ENCODE measurements at regions not wholly inside any gene's neighbourhood (a gene's known extent, or its start where the extent isn't known, plus 50 kb on each side); places are given as distances from the start of the nearest gene placed in this dataset.
A peak's percentile ranks its signal among the peaks of the same experiment; 100 is the strongest.

GRCh38 chr2:118349365-118349764, 261.1 kb downstream of the INSIG2 start:
- Mint-ChIP-seq H3K4me3 (no peak overlapping the region), H3K27me3 (peaks cover 13% of the 10 kb centered on the region), H3K27ac (no peak overlapping the region), H3K9me3 (no peaks in the 10 kb centered on the region), H3K36me3 (no peaks in the 10 kb centered on the region), H3K4me1 (no peaks in the 10 kb centered on the region)

- H3K36me3 Mint-ChIP-seq = no peaks in the 10 kb centered on the region
- H3K27ac Mint-ChIP-seq = no peak overlapping the region
- no peaks in the 10 kb centered on the region for H3K4me1 Mint-ChIP-seq
- H3K9me3 Mint-ChIP-seq = no peaks in the 10 kb centered on the region
- peaks cover 10% of the 10 kb centered on the region for H3K27me3 Mint-ChIP-seq
- no peak overlapping the region for H3K4me3 Mint-ChIP-seq
These were observed 260.2 kb downstream of the INSIG2 start for GRCh38 chr2:118348380-118349034.

- Mint-ChIP-seq H3K27ac (no peak overlapping the region), H3K4me1 (no peaks in the 10 kb centered on the region), H3K4me3 (no peak overlapping the region), H3K36me3 (no peaks in the 10 kb centered on the region), H3K9me3 (no peaks in the 10 kb centered on the region), H3K27me3 (peaks cover 13% of the 10 kb centered on the region)
These were observed 257.2 kb downstream of the INSIG2 start for GRCh38 chr2:118345465-118345864.

GRCh38 chr2:118340103-118340502, 251.8 kb downstream of the INSIG2 start:
- Mint-ChIP-seq H3K9me3 (peaks cover 16% of the 10 kb centered on the region), H3K27ac (no peak overlapping the region), H3K4me1 (no peaks in the 10 kb centered on the region), H3K27me3 (peaks cover 19% of the 10 kb centered on the region), H3K4me3 (no peak overlapping the region), H3K36me3 (no peaks in the 10 kb centered on the region)

GRCh38 chr2:118339386-118339785, 251.1 kb downstream of the INSIG2 start:
- H3K27ac Mint-ChIP-seq = no peak overlapping the region
- no peaks in the 10 kb centered on the region for H3K36me3 Mint-ChIP-seq
- no peak overlapping the region for H3K4me3 Mint-ChIP-seq
- peaks cover 16% of the 10 kb centered on the region for H3K27me3 Mint-ChIP-seq
- H3K9me3 Mint-ChIP-seq = peaks cover 16% of the 10 kb centered on the region
- no peaks in the 10 kb centered on the region for H3K4me1 Mint-ChIP-seq

GRCh38 chr2:118333664-118334063, 245.4 kb downstream of the INSIG2 start:
- Mint-ChIP-seq H3K27me3 (peaks cover 20% of the 10 kb centered on the region), H3K27ac (no peak overlapping the region), H3K9me3 (peaks cover 6% of the 10 kb centered on the region), H3K36me3 (peaks cover 1% of the 10 kb centered on the region), H3K4me3 (no peak overlapping the region), H3K4me1 (no peaks in the 10 kb centered on the region)

GRCh38 chr2:118325321-118325955, 237.2 kb downstream of the INSIG2 start:
- no peak overlapping the region for H3K4me3 Mint-ChIP-seq
- H3K27ac Mint-ChIP-seq = no peak overlapping the region
- H3K4me1 Mint-ChIP-seq = no peaks in the 10 kb centered on the region
- peaks cover 18% of the 10 kb centered on the region for H3K27me3 Mint-ChIP-seq
- no peaks in the 10 kb centered on the region for H3K9me3 Mint-ChIP-seq
- H3K36me3 Mint-ChIP-seq = no peaks in the 10 kb centered on the region

- no peaks in the 10 kb centered on the region for H3K9me3 Mint-ChIP-seq
- H3K4me1 Mint-ChIP-seq = no peaks in the 10 kb centered on the region
- H3K27me3 Mint-ChIP-seq = peaks cover 15% of the 10 kb centered on the region
- no peak overlapping the region for H3K27ac Mint-ChIP-seq
- no peak overlapping the region for H3K4me3 Mint-ChIP-seq
- H3K36me3 Mint-ChIP-seq = no peaks in the 10 kb centered on the region
These were observed 234.1 kb downstream of the INSIG2 start for GRCh38 chr2:118322406-118322805.

GRCh38 chr2:118321432-118322105, 233.3 kb downstream of the INSIG2 start:
- H3K4me3 Mint-ChIP-seq = no peak overlapping the region
- no peaks in the 10 kb centered on the region for H3K9me3 Mint-ChIP-seq
- H3K4me1 Mint-ChIP-seq = no peaks in the 10 kb centered on the region
- no peak overlapping the region for H3K27ac Mint-ChIP-seq
- peaks cover 15% of the 10 kb centered on the region for H3K27me3 Mint-ChIP-seq
- H3K36me3 Mint-ChIP-seq = no peaks in the 10 kb centered on the region

GRCh38 chr2:118320658-118321057, 232.4 kb downstream of the INSIG2 start:
- Mint-ChIP-seq H3K36me3 (no peaks in the 10 kb centered on the region), H3K4me3 (no peak overlapping the region), H3K4me1 (no peaks in the 10 kb centered on the region), H3K9me3 (no peaks in the 10 kb centered on the region), H3K27ac (no peak overlapping the region), H3K27me3 (peaks cover 15% of the 10 kb centered on the region)

- H3K36me3 Mint-ChIP-seq = no peaks in the 10 kb centered on the region
- H3K4me3 Mint-ChIP-seq = no peak overlapping the region
- no peaks in the 10 kb centered on the region for H3K4me1 Mint-ChIP-seq
- no peaks in the 10 kb centered on the region for H3K9me3 Mint-ChIP-seq
- H3K27me3 Mint-ChIP-seq = peaks cover 15% of the 10 kb centered on the region
- no peak overlapping the region for H3K27ac Mint-ChIP-seq
These were observed 231.9 kb downstream of the INSIG2 start for GRCh38 chr2:118320196-118320595.

- H3K27ac Mint-ChIP-seq = no peak overlapping the region
- no peaks in the 10 kb centered on the region for H3K4me1 Mint-ChIP-seq
- H3K27me3 Mint-ChIP-seq = peaks cover 14% of the 10 kb centered on the region
- H3K9me3 Mint-ChIP-seq = no peaks in the 10 kb centered on the region
- H3K4me3 Mint-ChIP-seq = no peak overlapping the region
- no peaks in the 10 kb centered on the region for H3K36me3 Mint-ChIP-seq
These were observed 231.0 kb downstream of the INSIG2 start for GRCh38 chr2:118319271-118319684.

GRCh38 chr2:118315606-118316005, 227.3 kb downstream of the INSIG2 start:
- Mint-ChIP-seq H3K4me3 (no peak overlapping the region), H3K36me3 (no peaks in the 10 kb centered on the region), H3K4me1 (no peaks in the 10 kb centered on the region), H3K9me3 (no peaks in the 10 kb centered on the region), H3K27ac (no peak overlapping the region), H3K27me3 (peaks cover 1% of the 10 kb centered on the region)

GRCh38 chr2:118312969-118313756, 224.9 kb downstream of the INSIG2 start:
- no peaks in the 10 kb centered on the region for H3K27me3 Mint-ChIP-seq
- no peaks in the 10 kb centered on the region for H3K4me1 Mint-ChIP-seq
- no peaks in the 10 kb centered on the region for H3K9me3 Mint-ChIP-seq
- no peaks in the 10 kb centered on the region for H3K36me3 Mint-ChIP-seq
- no peak overlapping the region for H3K4me3 Mint-ChIP-seq
- no peak overlapping the region for H3K27ac Mint-ChIP-seq

GRCh38 chr2:118310681-118311429, 222.6 kb downstream of the INSIG2 start:
- no peaks in the 10 kb centered on the region for H3K27me3 Mint-ChIP-seq
- no peaks in the 10 kb centered on the region for H3K36me3 Mint-ChIP-seq
- peak overlapping the region; percentile 91 for H3K27ac Mint-ChIP-seq
- no peaks in the 10 kb centered on the region for H3K9me3 Mint-ChIP-seq
- H3K4me3 Mint-ChIP-seq = peak overlapping the region; percentile 90
- H3K4me1 Mint-ChIP-seq = no peaks in the 10 kb centered on the region

Data from activated naive CD4-positive, alpha-beta T cell treated with anti-CD3 and anti-CD28 coated beads, Interleukin-2, amount 50 U/mL, for 24 hours (primary cell).